Globus pallidus (tissue), 1 donor: ENCODE measurements at regions not wholly inside any gene's neighbourhood (a gene's known extent, or its start where the extent isn't known, plus 50 kb on each side); places are given as distances from the start of the nearest gene placed in this dataset.

Experiments
- DNase-seq: peaks from one replicate; pipeline ENCODE4 v3.0.0-alpha.2; 2015; ENCODE audit warnings: low spot score

DNA sequence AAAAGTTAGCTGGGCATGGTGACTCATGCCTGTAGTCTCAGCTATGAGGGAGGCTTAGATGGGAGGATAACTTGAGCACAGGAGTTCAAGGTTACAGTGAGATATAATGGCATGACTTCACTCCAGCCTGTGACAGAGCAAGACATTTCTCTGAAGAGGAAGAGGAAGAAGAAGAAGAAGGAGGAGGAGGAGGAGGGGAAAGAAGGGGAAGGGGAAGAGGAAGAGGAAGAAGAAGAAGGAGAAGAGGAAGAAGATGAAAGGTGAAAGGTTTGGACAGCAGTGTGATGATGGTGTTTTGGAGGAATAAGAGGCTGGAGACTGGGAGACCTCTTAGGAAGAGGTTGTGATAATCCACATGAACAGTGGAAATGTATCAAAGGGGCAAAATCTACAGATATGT is 410.7 kb upstream of the JAG1 start:
- no peak for DNase-seq

DNA sequence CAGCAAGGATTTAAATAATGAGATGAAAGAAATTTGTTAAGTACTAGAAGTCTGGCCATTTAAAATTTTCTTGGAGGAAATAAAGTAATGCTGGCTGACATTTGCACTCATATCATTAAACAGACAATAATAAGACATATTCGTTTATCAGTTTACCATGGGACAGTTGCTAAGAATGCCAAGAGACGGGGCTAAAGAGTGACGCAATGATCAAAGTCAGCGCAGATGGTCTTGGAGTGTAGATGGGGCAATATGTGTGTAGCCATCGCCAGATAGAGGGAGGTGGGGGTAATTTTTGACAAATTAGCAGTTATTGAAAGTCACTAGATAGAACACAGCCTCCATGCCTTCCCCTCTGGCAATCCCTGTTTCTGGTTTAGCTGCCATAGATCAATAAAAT is 413.2 kb upstream of the JAG1 start:
- no peak for DNase-seq

DNA sequence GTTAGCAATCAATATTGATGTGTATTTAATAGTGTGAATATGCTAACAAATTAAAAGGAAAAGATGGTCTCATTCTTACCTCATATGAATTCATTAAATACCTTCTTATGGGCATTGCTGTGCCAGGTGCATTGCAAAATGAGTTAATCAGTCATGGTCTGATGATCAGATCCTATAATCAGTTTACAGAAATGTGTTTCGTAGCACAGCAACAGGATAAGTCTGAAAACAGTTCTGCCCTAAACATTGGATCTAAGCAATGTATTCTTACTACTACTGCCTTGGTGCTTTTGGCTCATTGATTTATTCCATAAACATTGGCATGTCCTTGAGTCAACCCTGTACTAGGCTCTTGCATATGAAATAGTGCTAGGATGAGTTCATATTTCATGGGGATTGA is 417.0 kb upstream of the JAG1 start:
- DNase-seq = no peak

DNA sequence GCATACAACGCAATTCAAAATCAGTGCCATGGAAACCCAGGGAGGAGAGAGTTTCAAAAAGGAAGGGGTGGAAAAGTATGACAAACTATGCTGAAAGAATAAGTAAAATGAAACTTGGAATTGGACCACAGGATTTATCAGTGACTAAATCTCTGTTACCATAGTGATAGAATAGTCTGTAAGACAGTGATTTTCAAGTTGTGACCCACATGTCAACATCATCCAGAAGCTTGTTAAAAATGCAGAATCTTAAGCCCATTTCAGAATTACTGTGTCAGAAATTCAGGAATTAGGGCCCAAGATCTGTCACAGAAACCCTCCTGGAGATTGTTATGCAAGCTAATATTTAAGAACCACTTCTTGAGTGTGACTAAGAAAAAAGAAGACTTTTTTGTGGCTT is 417.7 kb upstream of the JAG1 start:
- DNase-seq = no peak

DNA sequence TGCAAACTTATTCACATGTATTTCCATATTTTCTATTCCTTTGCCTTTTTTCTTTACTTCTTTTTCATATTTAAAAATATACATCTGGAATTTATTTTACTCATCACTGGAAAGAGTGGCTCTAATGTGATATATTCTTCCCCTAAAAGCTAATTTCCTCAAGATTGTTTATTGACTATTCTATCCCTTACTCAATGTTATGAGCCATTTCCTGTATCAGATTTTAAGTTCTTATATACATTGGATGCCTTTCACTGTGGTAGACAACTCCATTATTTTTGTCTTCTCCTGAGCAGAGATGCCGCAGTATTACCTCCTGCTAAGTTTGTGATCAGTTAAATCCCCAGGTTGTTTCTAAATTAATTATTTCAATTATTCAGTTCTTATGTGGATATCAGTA is 418.4 kb upstream of the JAG1 start:
- DNase-seq = no peak

DNA sequence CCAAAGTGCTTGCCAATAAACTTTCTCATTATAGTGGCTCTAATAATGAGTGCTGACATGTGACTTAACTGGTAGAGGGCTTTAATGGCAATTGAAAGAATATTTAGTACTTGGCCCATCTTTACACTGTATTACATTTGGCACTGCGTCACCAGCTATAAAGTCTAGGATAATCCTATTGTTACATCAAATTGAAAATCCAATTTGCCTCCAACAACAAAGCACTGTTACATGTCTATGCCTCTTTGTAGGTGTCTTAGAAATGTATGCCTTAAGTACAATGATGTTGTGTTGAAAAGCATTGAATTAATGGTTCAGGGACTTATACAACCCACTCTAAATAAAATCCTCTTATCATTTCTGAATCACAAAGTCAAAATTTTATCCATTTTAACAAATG is 420.4 kb upstream of the JAG1 start:
- DNase-seq = no peak

DNA sequence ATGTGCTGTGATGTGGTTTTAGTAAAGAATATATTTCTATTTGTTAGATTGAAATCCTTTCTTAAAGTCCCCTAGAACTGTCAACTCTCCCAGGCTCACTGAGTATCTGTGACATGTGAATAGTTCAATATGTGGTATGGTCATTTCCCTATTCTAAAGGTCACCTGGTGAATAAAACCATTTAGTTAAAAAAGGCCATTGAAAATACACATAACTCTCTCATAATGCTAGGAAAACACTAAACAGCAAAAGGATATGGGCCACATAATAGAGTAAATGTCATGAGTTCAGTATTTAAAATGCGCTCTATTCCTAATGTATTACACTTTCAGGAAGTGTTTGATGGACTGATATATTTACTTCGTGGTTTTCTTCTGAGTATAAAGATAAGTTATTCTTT is 420.9 kb upstream of the JAG1 start:
- DNase-seq = no peak

DNA sequence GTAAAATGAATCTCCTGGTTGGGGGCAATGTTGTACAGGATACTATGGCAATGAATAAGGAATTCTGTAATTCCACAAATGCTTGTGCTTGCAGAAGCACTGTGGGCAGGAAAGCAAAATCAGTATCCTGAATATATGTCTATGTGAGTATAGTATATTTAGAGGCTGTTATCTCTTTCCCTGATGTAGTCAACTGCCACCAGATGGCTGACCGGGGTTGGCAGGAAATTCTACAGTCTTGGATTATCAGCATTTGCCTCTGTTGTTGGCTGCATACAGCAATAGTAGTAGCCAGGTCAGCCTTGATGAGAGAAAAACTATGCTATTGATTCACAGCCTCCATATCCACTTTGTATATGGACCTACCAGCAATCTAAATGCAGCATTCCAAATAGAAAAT is 425.1 kb upstream of the JAG1 start:
- no peak for DNase-seq

DNA sequence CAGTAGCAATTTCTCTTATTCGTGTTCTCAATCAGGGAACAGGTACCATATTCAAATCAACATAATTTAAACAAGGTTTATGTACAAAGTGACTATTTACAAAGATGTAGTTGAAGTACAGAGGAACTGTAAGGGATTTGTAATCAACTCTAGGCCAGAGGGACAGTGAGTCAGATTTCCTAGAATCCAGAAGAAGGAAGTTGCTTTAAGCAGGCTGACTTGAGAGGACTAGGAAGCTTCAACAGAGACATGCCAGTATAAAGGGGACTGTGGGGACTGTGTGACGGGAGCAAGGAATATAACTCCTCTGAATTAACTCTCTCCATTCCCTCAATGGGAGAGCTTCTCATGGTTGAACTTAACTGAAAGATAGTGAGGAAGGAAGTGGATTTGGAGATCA is 427.4 kb upstream of the JAG1 start:
- no peak for DNase-seq

DNA sequence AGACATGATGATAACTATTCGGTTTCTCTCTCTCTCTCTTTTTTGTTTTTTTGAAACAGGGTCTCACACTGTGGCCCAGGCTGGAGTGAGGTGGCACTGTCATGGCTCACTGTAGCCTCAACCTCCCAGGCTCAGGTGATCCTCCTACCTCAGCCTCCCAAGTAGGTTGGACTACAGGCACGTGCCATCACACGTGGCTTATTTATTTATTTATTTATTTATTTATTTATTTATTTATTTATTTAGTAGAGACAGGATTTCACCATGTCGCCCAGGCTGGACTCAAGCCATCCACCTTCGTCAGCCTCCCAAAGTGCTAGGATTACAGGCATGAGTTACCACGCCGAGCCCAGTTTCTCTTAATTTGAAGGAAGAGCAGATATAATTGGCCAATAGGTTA is 427.9 kb upstream of the JAG1 start:
- DNase-seq = no peak

DNA sequence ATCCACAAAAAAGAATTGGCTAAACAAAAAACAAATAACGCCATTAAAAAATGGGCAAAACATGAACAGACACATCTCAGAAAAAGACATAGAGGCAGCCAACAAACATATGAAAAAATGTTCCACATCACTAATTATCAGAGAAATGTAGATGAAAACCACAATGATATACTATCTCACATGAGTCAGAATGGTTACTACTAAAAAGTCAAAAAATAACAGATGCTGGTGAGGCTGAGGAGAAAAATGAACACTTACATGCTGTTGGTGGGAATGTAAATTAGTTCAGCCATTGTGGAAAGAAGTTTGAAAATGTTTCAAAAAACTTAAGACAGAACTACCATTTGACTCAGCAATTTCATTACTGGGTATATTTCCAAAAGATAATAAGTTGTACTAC is 430.1 kb upstream of the JAG1 start:
- DNase-seq = no peak

DNA sequence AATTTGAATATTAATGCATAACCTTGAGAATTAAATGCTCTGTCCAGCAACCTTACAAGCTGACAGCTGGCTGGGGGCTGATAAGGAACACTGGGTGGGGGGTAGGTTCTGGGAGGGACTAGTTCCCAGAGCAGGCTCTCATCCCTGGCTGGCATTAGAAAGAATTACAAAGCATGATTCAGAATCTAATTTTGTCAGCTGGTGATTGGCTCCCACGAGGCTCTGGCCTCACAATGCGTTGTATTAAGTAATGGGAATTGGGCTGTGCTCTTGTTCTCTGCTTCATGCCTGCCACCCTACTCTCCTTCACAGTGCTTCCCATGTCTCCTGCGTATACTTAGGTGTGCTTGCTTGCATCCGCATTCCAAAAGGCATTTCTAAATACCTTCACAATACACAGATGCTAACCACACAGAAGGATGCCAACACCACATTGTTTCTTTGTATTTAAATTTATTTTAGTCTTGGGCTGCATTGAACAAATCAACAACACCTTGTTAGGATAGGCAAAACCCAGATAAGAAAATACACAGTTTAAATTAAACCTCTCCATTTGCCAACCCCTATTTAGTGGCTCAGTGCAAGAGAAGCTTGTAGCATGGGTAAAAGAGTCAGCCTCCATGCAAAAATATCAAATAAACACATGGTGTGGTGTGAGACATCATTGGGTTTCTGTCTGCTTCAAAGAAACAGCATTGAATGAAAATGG is 434.5 kb upstream of the JAG1 start:
- peak; percentile 45 for DNase-seq

DNA sequence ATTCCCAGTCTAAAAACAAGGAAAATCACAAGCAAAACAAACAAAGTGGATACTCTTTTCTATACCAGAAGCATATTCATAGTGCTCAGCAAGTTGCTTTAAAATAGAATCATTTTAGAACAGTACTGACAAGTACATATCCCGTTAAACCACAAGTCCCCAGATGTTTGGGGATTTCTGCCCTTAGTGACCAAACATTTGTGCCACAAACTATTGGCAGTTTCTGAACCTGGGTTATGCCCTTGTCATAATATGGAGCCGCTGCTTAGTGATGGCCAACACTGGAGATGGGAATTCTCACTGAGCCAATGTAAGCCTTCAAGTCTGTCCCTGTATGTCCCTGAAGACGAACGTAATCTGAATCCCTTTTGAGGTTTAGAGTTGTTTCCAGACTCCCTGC is 436.7 kb upstream of the JAG1 start:
- no peak for DNase-seq

DNA sequence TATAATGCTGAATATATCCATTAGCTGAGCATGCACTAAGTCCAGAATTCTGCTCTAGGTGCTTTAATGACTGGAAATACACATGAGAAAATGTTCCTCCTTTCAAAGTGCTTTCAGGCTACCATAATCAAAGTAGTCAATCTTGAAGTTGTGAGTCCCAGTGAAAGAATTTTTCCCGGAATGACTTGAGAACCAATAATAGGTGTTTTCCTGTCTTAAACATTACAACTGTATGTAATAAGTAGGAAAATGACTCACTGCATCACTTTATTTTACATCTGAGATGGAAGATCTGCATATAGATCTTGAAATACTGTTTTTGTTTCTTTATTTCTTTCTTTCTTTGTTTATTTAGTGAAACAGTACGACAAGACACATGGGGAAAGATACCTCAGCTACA is 437.4 kb upstream of the JAG1 start:
- DNase-seq = no peak

DNA sequence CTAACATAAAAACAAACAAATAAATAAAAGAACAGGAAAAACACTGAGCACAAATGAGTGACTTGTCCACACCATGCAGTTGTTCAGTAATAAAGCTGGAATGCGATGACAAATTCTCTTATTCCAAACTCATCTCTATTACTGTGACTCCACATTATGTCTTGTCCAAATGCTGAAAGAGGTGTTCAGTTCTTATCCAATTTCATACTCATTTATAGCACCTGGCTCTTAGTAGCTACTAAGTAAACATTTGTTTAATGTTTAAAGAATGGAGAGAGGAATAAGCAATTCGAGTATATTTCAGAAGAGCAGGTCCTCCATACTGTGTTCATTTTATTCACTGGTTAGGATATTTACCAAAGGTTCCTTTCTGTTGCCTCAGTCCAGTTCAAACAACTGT is 439.0 kb upstream of the JAG1 start:
- no peak for DNase-seq

DNA sequence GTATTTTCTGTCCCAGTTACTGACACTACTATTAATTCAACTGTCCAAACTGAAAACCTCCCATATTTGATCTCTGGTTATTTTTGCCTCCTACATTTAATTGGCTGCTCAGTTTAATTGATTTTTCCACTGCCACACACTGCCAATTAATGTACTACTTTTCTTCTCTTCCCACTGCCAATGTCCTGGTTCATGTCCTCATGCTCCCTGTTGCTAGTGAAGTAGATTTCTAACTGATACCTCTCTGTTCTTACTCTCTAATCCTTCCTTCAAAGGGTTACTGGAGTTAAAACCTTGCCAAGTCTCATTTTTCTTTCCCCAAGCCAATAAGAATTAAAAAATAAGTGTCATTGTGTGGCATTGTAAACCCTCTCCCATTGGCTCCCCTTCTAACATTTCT is 440.6 kb upstream of the JAG1 start:
- no peak for DNase-seq

DNA sequence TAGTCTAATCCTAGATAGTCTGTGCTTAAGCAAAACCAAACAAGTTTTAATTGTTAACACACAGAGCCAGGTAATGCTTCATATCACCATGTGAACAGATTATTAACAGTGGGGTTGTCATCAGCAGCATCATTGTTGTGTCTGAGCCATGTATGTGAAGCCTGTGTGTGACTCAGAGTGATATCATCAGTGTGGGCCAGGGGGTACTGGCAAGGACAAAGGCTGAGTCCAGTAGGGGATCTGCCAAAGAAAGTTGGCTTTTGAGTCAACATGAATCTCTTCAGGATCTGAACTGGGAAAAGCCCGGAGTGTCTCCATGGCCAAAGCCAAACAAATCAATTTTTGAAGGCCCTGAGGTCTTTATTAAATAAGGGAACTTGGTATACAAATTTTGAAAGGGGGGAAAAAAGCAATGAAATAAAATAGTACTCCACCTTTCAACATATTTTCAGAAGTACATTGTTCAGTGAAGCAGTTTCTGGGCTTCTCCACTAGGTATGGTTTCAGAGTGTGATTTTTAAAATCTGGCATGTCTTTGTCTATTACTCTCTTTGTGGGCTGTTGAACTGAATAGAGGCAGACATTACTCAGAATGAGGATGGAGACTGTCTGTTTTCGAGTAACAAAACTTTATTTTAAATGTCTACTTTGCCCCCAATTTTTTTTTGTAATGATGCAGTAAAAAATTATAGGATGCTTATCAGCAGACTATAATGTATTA is 444.2 kb upstream of the JAG1 start:
- no peak for DNase-seq

DNA sequence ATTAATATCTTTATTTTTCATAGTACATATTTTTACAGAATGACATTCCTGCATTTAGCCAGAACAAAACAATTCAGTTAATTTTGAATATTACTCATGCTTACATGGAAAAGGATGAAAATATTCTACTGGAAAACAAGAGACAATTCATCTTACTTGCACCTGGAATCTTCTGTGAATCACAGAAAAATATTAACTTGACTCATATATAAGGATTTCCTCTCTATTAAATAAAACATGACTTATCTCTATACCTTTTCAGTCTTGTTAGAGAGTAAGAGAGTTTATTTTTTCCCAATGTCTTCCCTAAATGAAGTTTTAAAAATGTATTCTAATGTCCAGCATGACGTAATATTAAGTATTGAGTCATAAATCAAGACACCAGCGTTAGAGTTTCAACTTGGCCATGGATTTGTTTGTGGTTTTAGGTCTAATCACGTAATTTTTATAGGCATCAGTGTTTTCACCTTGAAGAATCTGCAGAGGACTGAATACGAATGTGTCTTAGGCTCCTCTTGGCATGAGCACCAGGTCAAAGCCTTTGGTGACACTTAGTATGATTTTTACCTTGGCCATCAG is 445.1 kb upstream of the JAG1 start:
- no peak for DNase-seq

DNA sequence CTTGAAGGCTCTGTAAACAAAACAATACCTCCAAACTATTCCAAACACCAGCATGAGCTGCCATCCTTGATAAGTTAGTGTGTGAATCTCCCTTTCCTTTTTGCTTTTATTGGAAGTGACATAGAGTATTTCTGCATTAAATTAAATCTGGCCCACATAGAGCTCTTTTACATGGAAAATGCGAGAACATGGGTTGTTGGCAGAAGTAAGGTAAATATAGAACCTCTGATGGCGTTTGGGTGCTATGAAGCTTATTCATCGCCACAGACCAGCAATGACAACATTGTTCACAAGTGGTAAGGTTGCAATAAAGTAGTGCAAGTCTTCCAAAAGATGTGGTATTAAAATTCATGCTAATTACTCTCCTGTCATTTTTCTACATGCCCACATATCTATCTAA is 445.8 kb upstream of the JAG1 start:
- DNase-seq = no peak

DNA sequence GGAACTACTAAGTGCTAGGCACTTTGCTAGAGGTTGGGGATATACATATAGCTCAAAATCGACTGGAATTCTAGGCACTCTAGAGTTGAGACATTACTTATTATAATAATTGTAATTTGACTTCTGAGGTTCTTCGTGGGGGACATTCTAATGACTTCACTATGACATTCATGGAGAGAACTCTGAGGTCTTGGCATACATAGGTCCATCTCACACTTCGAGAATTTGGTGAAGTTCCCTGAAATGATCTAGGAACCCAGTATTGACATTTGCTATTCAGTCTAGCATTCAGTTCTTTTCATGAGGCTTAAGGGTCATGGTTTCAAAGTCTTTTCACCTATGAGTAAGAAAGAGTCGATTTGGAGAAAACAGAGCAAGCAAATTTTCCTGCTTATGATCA is 446.6 kb upstream of the JAG1 start:
- no peak for DNase-seq

DNA sequence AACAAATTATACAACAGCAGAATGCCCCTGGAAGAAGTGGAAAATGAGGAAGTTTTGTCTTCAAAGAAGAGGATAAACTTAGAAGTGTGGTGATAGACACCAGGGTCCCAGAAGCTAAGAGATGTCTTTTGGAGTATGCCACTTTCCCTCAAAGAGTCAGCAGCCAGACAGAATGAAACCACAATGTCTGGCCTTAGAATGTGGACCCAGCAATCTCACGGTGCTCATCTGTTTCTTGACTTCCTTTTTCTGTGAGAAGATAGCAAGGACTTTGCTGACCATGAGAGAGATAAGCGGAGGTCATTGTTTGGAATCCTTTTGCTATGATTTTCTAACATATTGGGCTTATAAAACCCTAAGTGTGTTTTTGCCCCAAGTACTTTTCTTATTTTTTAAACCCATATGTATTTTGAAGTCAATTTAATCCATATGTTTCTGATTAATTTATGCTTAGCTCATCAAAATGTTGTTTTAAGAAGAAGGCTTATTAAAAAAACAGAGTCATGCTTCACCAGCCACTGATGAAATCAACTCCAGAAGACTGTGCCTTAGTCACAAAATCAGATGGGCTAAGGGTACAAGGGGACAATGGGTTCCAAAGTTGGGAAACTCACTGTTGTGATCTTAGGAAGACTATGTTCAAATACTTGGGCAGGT is 451.2 kb upstream of the JAG1 start:
- peak; percentile 55 for DNase-seq

DNA sequence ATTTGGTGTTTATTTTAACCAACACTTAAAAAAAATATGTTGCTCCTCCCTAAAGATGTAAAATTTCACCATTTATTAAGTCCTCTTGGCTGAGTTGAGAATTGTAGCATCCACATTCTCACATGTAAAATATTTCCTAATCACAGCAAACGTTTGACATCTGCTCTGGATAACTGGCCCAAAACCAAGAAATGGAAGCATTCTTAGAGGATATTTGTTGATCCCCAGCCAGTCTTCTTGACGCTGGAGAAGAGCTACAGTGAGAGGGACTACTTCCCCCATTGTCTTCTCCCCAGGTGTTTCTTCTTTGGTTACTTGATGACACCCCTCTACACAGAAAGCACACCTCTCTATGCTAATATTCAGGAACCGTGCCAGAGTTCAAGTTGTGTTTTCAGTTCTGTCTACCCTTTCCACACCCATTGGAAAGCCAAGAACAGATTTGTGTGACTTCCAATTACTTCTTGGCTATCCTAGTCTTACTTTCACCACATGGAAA is 454.5 kb upstream of the JAG1 start:
- DNase-seq = no peak

DNA sequence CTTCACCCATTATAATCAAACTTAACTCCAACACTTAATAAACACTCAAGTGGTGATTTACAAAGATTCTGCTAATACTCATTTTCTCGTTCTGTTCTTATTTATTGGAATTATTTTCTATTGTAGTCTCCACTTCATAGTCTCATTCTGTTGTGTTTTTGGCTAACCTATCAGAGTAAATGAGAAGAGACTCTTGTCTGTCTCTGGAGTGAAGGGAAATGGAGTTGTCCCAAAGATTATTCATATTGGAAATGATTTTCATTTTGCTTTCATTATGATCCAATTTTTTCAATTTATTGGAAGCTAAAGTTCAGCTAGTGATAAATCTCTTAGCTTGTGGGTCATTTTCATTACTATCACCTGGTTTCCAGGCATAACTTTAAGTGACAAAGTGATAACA is 454.9 kb upstream of the JAG1 start:
- DNase-seq = no peak
